HEK293T (cell line): ENCODE measurements at regions not wholly inside any gene's neighbourhood (a gene's known extent, or its start where the extent isn't known, plus 50 kb on each side); places are given as distances from the start of the nearest gene placed in this dataset.

Source experiments
- BHLHE40 ChIP-seq: fragments of 450-650 bp; IDR thresholded peaks from 2 replicates; pipeline ENCODE4 v1.6.1; 2016; ENCODE audit warnings: mild to moderate bottlenecking, moderate library complexity, borderline replicate concordance
- CTBP1 ChIP-seq: fragments of 450-650 bp; IDR thresholded peaks from 2 replicates; pipeline ENCODE4 v1.6.1; 2016; ENCODE audit warnings: borderline replicate concordance
- FOXK2 ChIP-seq: fragments of 450-650 bp; IDR thresholded peaks from 2 replicates; pipeline ENCODE4 v1.6.1; 2016; ENCODE audit warnings: mild to moderate bottlenecking
- FOXM1 ChIP-seq: fragments of 450-650 bp; IDR thresholded peaks from 2 replicates; pipeline ENCODE4 v1.6.1; 2017; ENCODE audit warnings: mild to moderate bottlenecking, borderline replicate concordance
- HDGF ChIP-seq: fragments of 450-650 bp; IDR thresholded peaks from 2 replicates; pipeline ENCODE4 v1.6.1; 2017; ENCODE audit warnings: antibody characterized with exemption, borderline replicate concordance
- L3MBTL2 ChIP-seq: fragments of 450-650 bp; conservative IDR thresholded peaks from 2 replicates; pipeline ENCODE4 v1.6.1; 2016; ENCODE audit warnings: mild to moderate bottlenecking
- LEF1 ChIP-seq: fragments of 450-650 bp; IDR thresholded peaks from 2 replicates; pipeline ENCODE4 v1.6.1; 2017; ENCODE audit warnings: mild to moderate bottlenecking, borderline replicate concordance
- NFRKB ChIP-seq: fragments of 450-650 bp; IDR thresholded peaks from 2 replicates; pipeline ENCODE4 v1.6.1; 2016; ENCODE audit warnings: mild to moderate bottlenecking, moderate library complexity
- SP1 ChIP-seq: fragments of 450-650 bp; IDR thresholded peaks from 2 replicates; pipeline ENCODE4 v1.6.1; 2017
- SUZ12 ChIP-seq: fragments of 450-650 bp; IDR thresholded peaks from 2 replicates; pipeline ENCODE4 v1.6.1; 2016; ENCODE audit warnings: mild to moderate bottlenecking
- TARDBP ChIP-seq: fragments of 450-650 bp; IDR thresholded peaks from 2 replicates; pipeline ENCODE4 v1.6.1; 2016
- ZNF384 ChIP-seq: fragments of 450-650 bp; IDR thresholded peaks from 2 replicates; pipeline ENCODE4 v1.6.1; 2016
- TF ChIP-seq, protein P1 (sequence below): fragments of 450-650 bp; IDR thresholded peaks from 2 replicates; pipeline ENCODE4 v1.6.1; 2016

DNA sequence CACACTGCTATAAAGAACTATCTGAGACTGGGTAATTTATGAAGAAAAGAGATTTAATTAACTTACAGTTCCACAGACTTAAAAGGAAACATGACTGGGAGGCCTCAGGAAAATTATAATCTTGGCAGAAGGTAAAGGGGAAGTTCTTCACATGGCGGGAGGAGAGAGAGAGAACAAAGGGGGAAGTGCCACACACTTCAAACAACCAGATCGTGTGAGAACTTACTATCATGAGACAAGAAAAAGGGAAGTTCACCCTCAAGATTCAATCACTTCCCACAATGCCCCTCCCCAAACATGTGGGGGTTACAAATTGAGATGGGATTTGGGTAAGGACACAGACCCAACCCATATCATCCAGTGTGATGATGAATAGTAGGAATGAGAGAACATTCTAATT lies 366.5 kb downstream of the LRFN5 start:
- TF ChIP-seq SUZ12 (no peak), FOXM1 (no peak), ZNF384 (no peak), SP1 (no peak), BHLHE40 (no peak), HDGF (no peak), CTBP1 (no peak), NFRKB (no peak), LEF1 (no peak), TARDBP (no peak), FOXK2 (no peak), L3MBTL2 (no peak)
- TF ChIP-seq, protein P1, sequence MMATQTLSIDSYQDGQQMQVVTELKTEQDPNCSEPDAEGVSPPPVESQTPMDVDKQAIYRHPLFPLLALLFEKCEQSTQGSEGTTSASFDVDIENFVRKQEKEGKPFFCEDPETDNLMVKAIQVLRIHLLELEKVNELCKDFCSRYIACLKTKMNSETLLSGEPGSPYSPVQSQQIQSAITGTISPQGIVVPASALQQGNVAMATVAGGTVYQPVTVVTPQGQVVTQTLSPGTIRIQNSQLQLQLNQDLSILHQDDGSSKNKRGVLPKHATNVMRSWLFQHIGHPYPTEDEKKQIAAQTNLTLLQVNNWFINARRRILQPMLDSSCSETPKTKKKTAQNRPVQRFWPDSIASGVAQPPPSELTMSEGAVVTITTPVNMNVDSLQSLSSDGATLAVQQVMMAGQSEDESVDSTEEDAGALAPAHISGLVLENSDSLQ = no peak
